Neural cell (in vitro differentiated cells): ENCODE measurements at regions not wholly inside any gene's neighbourhood (a gene's known extent, or its start where the extent isn't known, plus 50 kb on each side); places are given as distances from the start of the nearest gene placed in this dataset.

Source experiments
- CTCF ChIP-seq: fragments of 450-650 bp; IDR thresholded peaks from 2 replicates; pipeline ENCODE4 v1.5.1; 2014; ENCODE audit warnings: antibody characterized with exemption, mild to moderate bottlenecking, moderate library complexity; ENCODE audit not compliant: poor library complexity, severe bottlenecking
- RAD21 ChIP-seq: fragments of 450-650 bp; conservative IDR thresholded peaks from 2 replicates; pipeline ENCODE4 v1.6.1; 2014; ENCODE audit warnings: antibody characterized with exemption, mild to moderate bottlenecking, moderate library complexity
- SMC3 ChIP-seq: fragments of 450-650 bp; conservative IDR thresholded peaks from 2 replicates; pipeline ENCODE4 v1.6.1; 2014; ENCODE audit warnings: antibody characterized with exemption, mild to moderate bottlenecking, moderate library complexity; ENCODE audit not compliant: poor library complexity

- TF ChIP-seq CTCF (no peak), SMC3 (no peak), RAD21 (no peak)
Observed at GRCh38 chr7:69335331-69335730, 262.9 kb upstream of the AUTS2 start.
